NCI-H2107 (cell line): ENCODE measurements at regions not wholly inside any gene's neighbourhood (a gene's known extent, or its start where the extent isn't known, plus 50 kb on each side); places are given as distances from the start of the nearest gene placed in this dataset.

ENCODE experiments used
- DNase-seq: peaks from one replicate; lab custom pipeline; 2025; lab: John Stamatoyannopoulos, UW

- no peak for DNase-seq
Observed at GRCh38 chr13:104170980-104171555, 1104.9 kb upstream of the SLC10A2 start.

DNA sequence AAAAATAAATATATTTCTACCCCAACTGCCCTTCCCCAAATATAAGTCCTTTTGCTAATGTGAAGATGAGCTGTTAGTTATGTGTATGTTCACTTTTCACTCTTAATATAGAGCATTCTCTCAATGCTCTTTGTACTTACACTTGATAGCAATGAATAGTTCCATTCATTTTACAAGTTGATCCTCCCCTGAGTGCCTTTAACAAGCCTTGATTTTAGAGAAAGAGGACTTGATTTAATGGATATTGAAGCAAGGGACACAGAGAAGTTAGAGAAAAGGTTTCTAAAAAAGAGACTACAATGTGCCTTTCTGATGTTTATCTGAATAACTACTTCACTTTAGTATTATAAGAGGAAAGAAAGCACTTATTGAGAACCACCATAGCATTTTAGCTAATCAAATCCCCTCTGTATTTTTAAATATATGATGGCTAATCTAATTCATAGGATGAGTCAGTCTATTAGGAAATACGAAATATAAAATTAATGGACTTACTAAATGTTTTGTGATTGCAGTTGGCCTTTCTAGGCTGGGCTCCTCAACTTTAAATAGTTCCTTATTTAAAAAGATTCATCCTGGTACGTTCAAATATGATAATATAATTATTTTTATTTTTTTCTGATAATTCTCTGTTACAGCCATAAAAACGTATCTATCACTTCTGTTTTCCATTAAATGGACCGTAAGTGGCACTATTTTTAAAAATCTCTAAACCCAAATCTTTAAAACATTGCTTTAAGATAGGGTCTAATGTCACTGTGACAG, 1097.8 kb upstream of the SLC10A2 start:
- DNase-seq, result no peak

DNA sequence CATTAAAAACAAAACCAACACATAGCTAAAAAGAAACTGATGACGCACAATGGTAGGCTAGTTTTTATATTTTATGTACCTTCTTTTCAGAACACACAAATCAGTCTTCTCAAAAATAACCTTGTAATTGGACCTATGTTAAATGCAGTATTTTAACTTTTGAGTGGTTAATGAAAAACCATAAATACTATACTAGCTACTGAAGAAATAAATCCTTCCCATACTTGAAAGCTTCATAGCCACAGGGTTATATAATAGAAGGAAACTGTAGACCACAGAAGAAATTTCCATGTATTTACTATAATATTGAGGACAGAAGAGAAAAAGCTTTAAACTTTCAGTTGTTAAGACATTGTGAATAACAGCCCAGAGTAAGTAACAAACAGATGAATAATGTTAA, 1094.3 kb upstream of the SLC10A2 start:
- no peak for DNase-seq

GRCh38 chr13:104143760-104144416, 1077.7 kb upstream of the SLC10A2 start:
- DNase-seq, result no peak

- DNase-seq, result no peak
Observed at GRCh38 chr13:104140552-104140951, 1074.3 kb upstream of the SLC10A2 start.

DNA sequence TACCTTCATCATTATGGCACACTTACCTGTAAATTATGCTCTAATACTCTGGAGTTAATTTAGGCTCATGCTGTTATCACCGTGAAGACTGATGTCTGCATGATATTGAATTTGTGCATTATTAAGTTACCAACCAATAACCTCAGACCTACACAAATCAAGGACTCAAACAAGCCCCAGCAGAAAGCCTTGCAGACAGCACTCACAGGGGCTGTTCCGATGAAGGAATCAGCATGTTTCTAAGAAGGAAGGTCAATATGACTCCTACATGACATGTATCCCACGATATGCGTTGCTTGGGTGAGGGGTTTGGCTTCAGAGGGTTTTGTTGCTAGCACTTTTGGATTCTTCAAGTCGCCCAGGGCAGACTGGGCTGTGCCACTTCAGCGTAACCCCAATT, 1071.2 kb upstream of the SLC10A2 start:
- DNase-seq, result no peak

- no peak for DNase-seq
Observed at GRCh38 chr13:104132849-104133248, 1066.6 kb upstream of the SLC10A2 start.

DNA sequence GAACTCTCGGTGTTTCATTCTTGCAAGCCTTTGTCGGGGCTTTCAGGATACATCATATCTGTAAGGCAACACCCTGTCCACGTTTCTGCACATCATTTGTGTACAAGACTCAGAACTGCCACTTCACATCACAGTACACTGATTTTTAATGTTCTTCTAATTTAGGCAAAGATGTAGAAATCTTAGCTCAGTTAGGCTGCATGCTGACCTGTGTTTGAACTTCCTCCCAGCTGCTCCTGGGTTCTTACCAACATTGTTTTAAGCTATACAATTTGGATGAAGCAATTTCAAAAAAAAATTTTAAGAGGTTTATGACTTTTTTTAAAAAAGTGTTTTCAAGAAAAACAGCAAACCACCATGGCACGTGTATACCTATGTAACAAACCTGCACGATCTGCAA, 1047.9 kb upstream of the SLC10A2 start:
- no peak for DNase-seq

DNA sequence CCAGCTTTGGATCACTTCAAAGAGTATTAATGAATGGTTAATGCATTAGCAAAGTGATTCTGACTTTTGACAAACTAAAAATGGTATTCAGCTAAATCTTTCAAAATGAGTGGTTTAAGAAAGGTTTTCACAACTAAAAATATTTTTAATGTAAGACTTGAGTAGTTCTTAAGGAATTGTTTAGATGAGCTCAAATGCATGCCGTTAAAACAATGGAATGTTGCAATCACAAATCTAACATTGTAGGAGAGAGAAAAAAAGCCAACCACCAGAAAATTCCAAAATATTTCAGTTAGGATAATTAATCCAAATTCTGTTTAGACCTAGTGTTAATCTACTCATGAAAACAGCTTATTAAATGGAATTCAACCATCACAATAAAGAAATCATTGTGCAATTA, 1044.8 kb upstream of the SLC10A2 start:
- no peak for DNase-seq

GRCh38 chr13:104106705-104107393, 1040.6 kb upstream of the SLC10A2 start:
- no peak for DNase-seq

DNA sequence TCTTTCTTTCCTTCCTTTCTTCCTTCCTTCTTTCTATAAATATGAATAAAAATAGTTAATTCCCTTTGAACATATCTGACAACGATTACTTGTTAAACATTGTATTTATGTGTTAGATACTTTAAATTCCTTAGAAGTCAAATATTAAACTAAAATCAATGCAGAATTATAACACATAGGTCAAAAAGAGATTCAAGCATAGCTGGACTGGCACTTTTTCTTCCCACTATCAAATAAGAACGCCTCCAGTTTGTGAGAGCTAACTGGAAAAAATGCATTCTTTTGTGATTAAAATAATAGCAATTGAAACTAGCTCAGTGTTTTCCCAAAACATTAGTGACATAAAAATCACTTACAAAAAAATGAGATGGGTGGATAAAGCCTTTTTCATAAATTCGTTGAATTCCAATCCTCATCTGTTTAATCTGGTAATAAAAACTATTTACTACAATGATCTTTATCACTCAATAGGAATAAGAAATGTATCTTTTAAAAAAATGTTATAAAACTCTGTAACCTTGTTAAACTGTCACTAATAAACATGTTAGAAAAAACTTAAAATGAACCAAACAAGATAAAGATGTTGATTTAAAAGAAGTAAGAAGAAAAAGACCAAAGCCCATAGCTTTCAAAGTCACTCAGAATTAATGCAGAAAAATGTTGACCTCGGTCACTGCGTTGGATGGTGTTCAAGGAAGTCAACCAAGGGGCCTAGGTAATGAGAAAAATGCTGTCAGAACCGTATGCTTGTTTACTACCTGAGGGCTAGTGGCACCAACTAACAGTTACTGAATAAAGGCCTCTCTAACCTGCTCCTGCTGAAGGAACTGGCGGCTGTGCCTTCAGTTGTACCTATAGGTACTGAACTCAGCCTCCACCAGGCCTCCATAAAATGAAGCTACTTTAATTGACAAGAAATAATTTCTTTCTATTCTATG, 1039.5 kb upstream of the SLC10A2 start:
- DNase-seq, result no peak

DNA sequence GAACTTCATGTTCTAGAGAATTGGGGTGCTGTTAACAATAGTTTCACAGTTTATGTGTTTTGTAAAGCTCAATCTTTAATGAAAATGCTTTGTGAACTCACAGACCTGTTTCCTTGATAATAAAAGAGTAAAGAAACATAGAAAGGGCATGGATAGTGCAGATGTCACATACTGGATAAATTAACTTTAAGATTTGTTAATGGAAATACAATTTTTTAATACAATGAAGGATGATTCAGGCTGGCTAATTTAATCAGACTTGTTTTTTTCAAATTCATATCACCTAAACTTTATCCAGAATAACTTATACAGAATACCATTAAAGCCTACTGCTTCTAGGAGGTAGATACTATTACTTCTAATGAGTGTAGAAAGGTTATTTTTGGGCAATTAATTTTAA, 1033.5 kb upstream of the SLC10A2 start:
- DNase-seq, result no peak

DNA sequence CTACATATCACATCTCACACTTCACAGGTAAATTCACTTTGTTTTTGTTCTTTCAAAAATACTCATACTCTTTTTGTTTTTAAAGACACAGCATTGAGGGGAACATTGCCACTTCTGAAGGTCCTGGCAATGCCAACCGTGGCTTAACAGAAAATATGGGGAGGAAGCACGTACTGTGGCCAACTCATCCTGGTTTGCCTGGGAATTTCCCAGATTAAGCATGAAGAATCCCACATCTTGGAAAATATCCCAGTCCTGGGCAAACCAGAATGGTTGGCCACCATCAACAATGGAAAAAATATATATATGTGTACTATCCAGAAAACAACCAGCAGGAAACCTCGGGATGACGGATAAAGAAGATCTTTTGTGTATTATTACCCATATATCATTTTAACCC, 1032.2 kb upstream of the SLC10A2 start:
- no peak for DNase-seq

GRCh38 chr13:104086759-104087158, 1020.5 kb upstream of the SLC10A2 start:
- no peak for DNase-seq

DNA sequence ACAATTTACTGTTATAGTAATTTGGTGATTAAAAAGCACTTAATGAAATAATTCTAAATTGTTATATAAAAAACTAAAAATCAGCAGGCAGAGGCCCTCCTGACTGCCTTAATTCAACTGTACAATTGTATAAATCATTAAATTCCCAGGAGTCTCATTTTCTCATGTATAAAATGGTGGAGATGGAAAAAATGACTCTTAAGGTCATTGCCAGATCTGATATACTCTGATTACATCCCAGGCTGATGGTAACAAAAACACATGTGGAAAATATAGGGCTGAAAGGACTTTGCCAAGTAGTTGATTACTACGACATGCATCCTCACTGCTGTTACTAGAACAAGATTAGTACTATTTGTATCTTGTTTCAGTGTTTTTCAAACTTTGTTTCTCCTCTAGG, 1020.0 kb upstream of the SLC10A2 start:
- no peak for DNase-seq

DNA sequence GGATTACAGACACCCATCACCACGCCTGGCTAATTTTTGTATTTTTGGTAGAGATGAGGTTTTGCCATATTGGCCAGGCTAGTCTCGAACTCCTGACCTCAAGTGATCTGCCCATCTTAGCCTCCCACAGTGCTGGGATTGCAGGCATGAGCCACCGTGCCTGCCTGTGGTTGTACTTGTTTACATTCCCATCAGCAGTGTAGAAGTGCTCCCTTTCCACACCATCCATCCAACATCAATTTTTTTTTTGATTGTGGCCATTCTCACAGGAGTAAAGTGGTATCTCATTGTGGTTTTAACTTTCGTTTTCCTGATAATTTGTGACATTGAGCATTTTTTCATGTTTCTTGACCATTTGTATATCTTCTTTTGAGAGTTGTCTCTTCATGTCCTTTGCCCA, 1019.4 kb upstream of the SLC10A2 start:
- DNase-seq, result no peak

GRCh38 chr13:104074326-104074725, 1008.1 kb upstream of the SLC10A2 start:
- DNase-seq, result no peak

GRCh38 chr13:104071806-104072205, 1005.6 kb upstream of the SLC10A2 start:
- DNase-seq, result no peak

DNA sequence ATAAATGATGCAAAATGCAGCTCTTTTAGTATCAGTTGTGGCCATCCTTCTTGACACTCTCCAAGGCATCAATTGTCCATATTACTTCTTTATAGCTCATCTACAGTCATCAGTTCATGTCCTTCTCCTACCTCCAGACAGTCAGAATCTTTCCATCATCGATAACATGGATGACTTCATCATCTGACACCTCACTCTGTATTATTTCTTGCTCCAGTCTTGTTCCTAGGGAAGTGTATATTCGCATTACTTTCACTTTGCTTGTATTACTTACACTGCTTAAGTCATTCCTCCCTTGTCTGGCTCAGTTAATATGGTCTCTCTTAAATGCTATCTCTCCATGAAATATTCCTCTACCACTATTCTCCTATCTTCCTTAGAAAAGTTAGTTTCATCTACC, 999.1 kb upstream of the SLC10A2 start:
- no peak for DNase-seq

DNA sequence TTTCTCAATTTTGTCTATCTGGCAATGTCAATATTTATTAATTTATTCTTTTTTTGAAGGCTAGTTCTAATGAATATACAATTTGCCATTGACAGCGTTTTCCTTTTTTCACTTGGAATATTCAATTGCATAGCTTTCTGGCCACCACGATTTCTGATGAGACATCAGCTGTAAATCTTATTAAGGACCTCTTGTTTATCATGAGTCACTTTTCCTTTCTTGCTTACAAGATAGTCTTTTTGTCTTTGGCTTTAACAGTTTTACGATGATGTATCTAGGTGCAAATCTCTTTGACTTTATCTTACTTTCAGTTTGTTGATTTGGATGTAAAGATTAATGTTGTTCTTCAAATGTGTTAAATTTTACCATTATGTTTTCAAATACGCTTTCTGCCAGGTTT, 991.6 kb upstream of the SLC10A2 start:
- no peak for DNase-seq

DNA sequence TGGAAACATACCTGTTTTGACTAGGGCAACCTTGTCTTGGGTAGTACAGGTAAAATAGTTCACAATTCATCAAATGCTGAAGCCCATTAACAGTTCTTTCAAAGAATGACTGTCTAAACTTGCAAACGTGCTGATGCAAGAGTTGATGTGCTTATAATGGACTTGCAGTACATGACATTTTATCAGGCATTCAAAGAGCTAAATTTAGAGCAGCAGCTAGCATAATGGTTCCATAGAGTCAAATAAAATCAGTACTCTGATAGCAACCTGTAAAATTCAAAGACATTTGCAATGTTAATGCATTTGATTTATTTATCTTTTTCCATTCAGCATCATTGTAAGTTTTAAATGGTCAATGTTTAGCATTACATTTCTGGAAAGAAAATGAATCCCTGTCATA, 979.7 kb upstream of the SLC10A2 start:
- no peak for DNase-seq

DNA sequence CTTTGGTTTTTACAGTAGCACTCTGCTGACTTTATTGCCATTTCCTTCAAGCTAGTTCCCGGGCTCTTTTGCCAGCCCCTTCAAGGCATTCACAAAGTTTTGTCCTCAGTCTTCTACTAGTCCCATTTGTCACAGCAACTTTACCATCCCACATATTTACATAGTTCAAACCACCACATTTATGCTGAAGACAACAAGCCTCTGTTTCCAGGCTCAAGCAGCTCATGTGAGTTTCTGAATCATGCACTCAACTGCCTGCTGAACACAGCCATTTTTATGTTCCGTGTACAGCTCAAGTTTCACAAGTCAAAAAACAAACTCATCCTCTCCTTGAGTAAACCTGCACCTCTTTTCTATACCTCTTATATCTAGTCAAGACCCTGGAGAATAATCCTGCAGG, 977.0 kb upstream of the SLC10A2 start:
- DNase-seq, result no peak
